Fibroblast of pulmonary artery (primary cell): ENCODE measurements at regions not wholly inside any gene's neighbourhood (a gene's known extent, or its start where the extent isn't known, plus 50 kb on each side); places are given as distances from the start of the nearest gene placed in this dataset.

Source experiments
- DNase-seq: peaks from one replicate; pipeline ENCODE4 v3.0.0-alpha.2; 2010; ENCODE audit warnings: low read depth
- H3K4me3 ChIP-seq: replicated peaks from 2 replicates; pipeline ENCODE4 v1.5.1; 2011; ENCODE audit warnings: low read depth, mild to moderate bottlenecking, control low read depth, low read length, moderate library complexity
- TF ChIP-seq, protein P1 (sequence below): IDR thresholded peaks from 2 replicates; pipeline ENCODE4 v1.5.1; 2011; ENCODE audit warnings: mild to moderate bottlenecking, control low read depth, low read length, inconsistent platforms; ENCODE audit errors: missing control alignments

DNA sequence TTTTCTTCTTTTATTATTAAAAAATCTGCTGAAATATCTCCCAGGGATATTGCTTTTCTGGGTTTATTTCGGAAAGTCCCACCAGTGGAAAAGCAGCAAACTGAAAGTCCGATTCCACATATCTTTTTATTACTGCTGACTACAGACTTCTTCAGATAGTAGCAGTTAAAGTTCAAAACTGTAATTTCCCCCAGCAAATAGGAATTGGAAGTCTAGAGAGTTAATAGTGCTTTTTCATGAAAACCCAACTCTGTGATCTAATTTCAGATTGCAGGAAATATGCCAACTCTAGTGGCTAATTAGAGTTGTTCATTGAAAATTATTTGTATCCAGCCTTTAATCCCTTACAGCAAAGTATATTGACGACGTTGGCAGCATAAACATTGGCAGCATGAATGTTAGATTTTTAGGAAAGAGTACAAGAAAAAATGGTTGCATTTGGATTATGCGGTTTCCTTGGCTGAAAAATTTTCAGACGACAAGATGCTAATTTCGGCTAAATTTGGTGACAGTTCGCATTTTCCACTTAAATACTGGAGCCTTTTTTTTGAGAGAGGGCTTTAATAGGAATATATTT is 472.9 kb upstream of the CBLB start:
- H3K4me3 ChIP-seq: no peak overlapping the region
- DNase-seq: no peak
- TF ChIP-seq, protein P1, sequence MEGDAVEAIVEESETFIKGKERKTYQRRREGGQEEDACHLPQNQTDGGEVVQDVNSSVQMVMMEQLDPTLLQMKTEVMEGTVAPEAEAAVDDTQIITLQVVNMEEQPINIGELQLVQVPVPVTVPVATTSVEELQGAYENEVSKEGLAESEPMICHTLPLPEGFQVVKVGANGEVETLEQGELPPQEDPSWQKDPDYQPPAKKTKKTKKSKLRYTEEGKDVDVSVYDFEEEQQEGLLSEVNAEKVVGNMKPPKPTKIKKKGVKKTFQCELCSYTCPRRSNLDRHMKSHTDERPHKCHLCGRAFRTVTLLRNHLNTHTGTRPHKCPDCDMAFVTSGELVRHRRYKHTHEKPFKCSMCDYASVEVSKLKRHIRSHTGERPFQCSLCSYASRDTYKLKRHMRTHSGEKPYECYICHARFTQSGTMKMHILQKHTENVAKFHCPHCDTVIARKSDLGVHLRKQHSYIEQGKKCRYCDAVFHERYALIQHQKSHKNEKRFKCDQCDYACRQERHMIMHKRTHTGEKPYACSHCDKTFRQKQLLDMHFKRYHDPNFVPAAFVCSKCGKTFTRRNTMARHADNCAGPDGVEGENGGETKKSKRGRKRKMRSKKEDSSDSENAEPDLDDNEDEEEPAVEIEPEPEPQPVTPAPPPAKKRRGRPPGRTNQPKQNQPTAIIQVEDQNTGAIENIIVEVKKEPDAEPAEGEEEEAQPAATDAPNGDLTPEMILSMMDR: no peak

DNA sequence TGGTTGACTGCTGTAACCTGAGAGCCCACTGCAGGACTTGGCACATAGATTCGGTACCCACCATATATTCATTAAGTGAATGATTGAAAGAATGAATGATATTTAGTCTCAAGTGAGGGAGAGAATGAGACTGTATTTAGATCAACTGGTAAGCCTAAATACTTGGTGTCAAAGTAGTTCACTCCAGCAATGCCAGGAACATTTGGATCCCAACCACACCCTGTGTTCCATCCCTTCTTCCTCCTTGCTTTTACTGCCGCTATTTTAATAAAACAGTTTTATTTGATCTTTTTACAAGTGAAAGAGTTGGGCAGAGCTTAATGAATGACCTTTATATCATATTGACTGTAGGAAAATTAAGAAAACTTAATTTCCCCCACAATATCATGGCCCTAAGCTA is 473.6 kb upstream of the CBLB start:
- H3K4me3 ChIP-seq: no peak overlapping the region
- TF ChIP-seq, protein P1: no peak
- DNase-seq: no peak

DNA sequence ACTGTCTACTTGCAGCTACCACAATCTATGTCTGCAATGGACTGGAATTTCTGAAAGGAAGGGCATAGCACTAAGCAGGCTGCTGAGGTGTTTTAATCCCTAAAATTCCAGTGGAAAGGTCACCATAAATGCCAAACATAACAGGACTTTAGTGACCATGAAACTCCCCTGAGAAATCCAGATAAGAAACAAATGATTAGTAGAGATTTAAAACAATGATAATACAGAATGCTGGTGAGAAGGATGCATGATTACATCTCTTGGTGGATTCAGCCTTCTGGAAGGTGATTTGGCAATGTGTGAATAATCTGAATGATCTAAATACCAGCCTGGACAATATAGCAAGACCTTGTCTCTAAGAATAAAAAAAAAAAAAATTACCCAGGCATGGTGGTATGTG is 475.0 kb upstream of the CBLB start:
- TF ChIP-seq, protein P1: no peak
- no peak for DNase-seq
- no peak overlapping the region for H3K4me3 ChIP-seq

DNA sequence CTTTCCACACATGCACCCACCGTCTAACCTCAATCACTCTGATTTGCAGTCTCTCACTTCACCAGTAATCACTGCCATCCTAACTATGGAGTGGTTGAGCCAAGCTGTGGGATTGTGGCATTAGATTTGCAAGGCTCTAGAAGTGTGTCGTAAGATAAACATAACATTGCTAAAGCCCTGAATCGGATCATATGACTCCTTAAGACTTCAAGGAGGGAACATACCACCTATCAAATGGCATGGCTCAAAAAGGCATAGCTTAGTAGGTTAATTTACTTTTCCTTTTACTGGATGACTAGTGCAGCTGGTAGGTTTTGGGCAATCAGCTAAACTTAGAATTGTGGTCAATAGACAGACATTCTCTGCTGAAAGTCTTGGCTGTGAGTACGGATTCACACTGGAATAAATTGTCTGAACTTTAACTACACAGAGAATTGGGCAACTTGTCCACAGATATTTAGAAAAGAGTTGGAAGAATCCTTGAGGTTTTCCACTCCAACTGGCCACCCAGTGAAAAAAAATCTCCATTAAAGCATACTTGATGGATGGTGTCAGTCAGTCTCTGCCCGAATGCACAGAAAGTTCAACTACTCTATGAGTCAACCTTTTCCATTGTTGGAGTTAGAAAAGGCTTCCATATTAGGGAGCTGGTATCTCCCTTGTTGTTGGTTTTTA is 476.7 kb upstream of the CBLB start:
- TF ChIP-seq, protein P1: no peak

DNA sequence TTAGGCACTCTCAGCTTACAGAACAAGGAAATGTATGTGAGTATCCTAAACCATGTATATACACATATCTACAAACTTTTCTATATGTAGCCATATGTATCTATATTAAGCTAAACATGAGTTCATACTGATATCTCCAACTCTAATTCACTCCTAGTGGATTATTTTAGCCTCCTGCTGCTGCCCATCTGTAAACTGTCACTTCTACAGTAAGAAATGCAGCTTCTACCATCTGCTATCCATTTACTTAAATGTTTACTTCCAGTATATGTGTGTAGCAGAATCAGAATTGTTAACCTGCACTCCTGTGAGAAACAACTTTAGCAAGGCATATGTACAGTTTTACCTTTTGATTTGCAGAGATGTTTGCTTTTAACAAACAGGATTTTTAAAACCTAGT is 478.5 kb upstream of the CBLB start:
- TF ChIP-seq, protein P1: no peak
- DNase-seq: no peak

More for the DNA sequence above, 476.7 kb upstream of the CBLB start:
- no peak overlapping the region for H3K4me3 ChIP-seq
- DNase-seq: peak; percentile 90

DNA sequence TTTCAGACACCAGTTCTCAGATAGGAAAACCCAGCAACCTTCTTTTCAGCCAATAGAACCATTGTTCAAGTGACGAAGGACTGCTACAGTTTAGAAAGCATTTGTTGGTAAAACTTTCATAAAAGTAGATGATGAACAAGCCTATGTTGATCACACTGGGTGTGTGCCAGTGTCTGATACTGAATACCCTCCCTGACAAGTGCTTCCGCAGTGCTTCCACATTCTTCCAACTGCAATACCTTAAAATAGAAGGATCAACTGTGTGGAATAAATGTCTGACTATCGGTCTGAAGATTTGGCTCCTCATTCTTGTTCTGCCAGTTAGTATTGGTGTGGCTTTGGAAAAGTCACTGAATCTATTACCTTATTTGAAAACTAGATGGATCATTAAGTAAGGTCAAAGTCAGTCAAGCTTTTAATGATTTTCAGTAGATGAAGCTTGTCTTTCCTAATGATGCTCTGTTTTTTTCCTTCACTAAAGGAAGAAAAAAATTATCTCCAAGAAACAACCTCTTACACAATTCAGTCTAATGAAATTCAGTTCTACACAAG is 479.4 kb upstream of the CBLB start:
- TF ChIP-seq, protein P1: no peak
- no peak for DNase-seq
- H3K4me3 ChIP-seq: no peak overlapping the region

More for the DNA sequence above, 478.5 kb upstream of the CBLB start:
- no peak overlapping the region for H3K4me3 ChIP-seq
